ENCODE measurements at regions not wholly inside any gene's neighbourhood (a gene's known extent, or its start where the extent isn't known, plus 50 kb on each side); places are given as distances from the start of the nearest gene placed in this dataset.

DNA sequence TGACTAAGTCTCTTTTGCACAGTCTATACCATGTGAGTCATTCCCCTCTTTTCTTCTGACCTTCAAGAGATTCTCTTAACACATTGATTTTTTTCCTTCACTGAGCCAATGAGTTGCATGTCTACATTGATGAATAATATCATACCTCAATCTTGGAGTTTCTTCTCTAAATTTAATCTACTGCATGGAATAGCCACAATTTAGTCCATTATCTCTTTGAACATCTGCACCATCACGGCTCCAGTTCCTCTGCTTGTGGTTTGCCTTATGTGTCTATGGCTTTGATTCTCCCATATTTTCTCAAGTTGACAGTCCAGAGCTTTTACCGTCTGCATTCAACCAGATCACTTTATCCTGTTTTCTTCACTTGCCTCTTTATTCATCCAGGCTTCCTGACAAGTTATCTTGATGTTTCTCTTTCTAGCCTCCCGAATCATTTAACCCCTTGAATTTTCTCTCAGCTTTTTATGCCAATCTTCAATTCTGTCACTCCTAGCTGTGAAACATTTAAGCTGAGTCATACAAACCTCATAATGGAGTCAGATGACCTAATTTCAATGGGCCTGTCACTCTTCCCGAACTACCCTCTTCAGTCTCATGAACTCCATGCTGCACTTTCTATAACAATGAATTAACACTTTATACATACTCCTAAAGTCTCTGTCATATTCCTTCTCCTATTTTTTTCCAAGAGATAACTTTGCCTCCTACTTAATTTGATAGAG, 222.3 kb downstream of the CPE start (continued):
- TF ChIP-seq, protein P1, sequence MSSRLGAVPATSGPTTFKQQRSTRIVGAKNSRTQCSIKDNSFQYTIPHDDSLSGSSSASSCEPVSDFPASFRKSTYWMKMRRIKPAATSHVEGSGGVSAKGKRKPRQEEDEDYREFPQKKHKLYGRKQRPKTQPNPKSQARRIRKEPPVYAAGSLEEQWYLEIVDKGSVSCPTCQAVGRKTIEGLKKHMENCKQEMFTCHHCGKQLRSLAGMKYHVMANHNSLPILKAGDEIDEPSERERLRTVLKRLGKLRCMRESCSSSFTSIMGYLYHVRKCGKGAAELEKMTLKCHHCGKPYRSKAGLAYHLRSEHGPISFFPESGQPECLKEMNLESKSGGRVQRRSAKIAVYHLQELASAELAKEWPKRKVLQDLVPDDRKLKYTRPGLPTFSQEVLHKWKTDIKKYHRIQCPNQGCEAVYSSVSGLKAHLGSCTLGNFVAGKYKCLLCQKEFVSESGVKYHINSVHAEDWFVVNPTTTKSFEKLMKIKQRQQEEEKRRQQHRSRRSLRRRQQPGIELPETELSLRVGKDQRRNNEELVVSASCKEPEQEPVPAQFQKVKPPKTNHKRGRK (CRISPR knock-in tag; IDR thresholded peaks at IDR 0.05; ENCODE audit: borderline replicate concordance) = no peak
- TF ChIP-seq, protein P2, sequence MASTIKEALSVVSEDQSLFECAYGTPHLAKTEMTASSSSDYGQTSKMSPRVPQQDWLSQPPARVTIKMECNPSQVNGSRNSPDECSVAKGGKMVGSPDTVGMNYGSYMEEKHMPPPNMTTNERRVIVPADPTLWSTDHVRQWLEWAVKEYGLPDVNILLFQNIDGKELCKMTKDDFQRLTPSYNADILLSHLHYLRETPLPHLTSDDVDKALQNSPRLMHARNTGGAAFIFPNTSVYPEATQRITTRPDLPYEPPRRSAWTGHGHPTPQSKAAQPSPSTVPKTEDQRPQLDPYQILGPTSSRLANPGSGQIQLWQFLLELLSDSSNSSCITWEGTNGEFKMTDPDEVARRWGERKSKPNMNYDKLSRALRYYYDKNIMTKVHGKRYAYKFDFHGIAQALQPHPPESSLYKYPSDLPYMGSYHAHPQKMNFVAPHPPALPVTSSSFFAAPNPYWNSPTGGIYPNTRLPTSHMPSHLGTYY (CRISPR knock-in tag; IDR thresholded peaks at IDR 0.05) = no peak
- TF ChIP-seq ZNF232 (CRISPR knock-in tag; IDR thresholded peaks at IDR 0.05) (no peak), ZNF396 (CRISPR knock-in tag; IDR thresholded peaks at IDR 0.05; ENCODE audit: borderline replicate concordance) (no peak), RELA (CRISPR knock-in tag; IDR thresholded peaks at IDR 0.05; ENCODE audit: borderline replicate concordance) (no peak), JUN (CRISPR knock-in tag; IDR thresholded peaks at IDR 0.05) (no peak), ZNF121 (CRISPR knock-in tag; IDR thresholded peaks at IDR 0.05) (no peak)
- TF ChIP-seq, protein P3, sequence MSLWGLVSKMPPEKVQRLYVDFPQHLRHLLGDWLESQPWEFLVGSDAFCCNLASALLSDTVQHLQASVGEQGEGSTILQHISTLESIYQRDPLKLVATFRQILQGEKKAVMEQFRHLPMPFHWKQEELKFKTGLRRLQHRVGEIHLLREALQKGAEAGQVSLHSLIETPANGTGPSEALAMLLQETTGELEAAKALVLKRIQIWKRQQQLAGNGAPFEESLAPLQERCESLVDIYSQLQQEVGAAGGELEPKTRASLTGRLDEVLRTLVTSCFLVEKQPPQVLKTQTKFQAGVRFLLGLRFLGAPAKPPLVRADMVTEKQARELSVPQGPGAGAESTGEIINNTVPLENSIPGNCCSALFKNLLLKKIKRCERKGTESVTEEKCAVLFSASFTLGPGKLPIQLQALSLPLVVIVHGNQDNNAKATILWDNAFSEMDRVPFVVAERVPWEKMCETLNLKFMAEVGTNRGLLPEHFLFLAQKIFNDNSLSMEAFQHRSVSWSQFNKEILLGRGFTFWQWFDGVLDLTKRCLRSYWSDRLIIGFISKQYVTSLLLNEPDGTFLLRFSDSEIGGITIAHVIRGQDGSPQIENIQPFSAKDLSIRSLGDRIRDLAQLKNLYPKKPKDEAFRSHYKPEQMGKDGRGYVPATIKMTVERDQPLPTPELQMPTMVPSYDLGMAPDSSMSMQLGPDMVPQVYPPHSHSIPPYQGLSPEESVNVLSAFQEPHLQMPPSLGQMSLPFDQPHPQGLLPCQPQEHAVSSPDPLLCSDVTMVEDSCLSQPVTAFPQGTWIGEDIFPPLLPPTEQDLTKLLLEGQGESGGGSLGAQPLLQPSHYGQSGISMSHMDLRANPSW (CRISPR knock-in tag; conservative IDR thresholded peaks at IDR 0.05; ENCODE audit: low read depth) = no peak
- TF ChIP-seq, protein P4, sequence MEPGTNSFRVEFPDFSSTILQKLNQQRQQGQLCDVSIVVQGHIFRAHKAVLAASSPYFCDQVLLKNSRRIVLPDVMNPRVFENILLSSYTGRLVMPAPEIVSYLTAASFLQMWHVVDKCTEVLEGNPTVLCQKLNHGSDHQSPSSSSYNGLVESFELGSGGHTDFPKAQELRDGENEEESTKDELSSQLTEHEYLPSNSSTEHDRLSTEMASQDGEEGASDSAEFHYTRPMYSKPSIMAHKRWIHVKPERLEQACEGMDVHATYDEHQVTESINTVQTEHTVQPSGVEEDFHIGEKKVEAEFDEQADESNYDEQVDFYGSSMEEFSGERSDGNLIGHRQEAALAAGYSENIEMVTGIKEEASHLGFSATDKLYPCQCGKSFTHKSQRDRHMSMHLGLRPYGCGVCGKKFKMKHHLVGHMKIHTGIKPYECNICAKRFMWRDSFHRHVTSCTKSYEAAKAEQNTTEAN (CRISPR knock-in tag; IDR thresholded peaks at IDR 0.05) = no peak
- TF ChIP-seq, protein P5, sequence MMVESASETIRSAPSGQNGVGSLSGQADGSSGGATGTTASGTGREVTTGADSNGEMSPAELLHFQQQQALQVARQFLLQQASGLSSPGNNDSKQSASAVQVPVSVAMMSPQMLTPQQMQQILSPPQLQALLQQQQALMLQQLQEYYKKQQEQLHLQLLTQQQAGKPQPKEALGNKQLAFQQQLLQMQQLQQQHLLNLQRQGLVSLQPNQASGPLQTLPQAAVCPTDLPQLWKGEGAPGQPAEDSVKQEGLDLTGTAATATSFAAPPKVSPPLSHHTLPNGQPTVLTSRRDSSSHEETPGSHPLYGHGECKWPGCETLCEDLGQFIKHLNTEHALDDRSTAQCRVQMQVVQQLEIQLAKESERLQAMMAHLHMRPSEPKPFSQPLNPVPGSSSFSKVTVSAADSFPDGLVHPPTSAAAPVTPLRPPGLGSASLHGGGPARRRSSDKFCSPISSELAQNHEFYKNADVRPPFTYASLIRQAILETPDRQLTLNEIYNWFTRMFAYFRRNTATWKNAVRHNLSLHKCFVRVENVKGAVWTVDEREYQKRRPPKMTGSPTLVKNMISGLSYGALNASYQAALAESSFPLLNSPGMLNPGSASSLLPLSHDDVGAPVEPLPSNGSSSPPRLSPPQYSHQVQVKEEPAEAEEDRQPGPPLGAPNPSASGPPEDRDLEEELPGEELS (CRISPR knock-in tag; IDR thresholded peaks at IDR 0.05) = no peak

DNA sequence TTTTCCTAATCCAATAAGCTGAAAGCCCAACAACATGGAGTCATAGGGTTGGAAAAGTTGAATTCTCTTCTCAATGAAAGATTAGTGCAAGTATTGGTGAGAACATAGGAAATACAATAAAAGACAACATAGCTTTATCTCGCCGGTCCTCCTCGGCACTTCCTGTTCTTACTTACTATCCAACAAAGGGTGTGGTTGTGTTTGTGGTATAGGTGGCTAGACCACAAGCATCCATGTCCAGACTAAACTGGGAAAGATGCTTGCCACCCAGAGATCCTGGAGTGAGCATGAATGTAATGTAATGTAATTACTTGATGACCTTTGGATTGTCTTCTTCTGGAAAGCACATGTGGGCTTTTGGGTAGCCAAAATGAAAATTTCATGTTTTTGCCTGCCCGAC, 223.8 kb downstream of the CPE start:
- DNase-seq (ENCODE audit: low spot score) = no peak
- ATAC-seq = no peak
- no peaks in the 10 kb centered on the region for H3K36me3 Mint-ChIP-seq
- TF ChIP-seq, protein P6, sequence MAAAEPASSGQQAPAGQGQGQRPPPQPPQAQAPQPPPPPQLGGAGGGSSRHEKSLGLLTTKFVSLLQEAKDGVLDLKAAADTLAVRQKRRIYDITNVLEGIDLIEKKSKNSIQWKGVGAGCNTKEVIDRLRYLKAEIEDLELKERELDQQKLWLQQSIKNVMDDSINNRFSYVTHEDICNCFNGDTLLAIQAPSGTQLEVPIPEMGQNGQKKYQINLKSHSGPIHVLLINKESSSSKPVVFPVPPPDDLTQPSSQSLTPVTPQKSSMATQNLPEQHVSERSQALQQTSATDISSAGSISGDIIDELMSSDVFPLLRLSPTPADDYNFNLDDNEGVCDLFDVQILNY (CRISPR knock-in tag; IDR thresholded peaks at IDR 0.05) = no peak
- TF ChIP-seq KAT7 (CRISPR knock-in tag; IDR thresholded peaks at IDR 0.05; ENCODE audit: borderline replicate concordance) (no peak), TEAD1 (CRISPR knock-in tag; IDR thresholded peaks at IDR 0.05) (no peak), ATF1 (CRISPR knock-in tag; IDR thresholded peaks at IDR 0.05) (no peak)
- TF ChIP-seq, protein P7, sequence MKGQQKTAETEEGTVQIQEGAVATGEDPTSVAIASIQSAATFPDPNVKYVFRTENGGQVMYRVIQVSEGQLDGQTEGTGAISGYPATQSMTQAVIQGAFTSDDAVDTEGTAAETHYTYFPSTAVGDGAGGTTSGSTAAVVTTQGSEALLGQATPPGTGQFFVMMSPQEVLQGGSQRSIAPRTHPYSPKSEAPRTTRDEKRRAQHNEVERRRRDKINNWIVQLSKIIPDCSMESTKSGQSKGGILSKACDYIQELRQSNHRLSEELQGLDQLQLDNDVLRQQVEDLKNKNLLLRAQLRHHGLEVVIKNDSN (CRISPR knock-in tag; IDR thresholded peaks at IDR 0.05) = no peak
- TF ChIP-seq, protein P8, sequence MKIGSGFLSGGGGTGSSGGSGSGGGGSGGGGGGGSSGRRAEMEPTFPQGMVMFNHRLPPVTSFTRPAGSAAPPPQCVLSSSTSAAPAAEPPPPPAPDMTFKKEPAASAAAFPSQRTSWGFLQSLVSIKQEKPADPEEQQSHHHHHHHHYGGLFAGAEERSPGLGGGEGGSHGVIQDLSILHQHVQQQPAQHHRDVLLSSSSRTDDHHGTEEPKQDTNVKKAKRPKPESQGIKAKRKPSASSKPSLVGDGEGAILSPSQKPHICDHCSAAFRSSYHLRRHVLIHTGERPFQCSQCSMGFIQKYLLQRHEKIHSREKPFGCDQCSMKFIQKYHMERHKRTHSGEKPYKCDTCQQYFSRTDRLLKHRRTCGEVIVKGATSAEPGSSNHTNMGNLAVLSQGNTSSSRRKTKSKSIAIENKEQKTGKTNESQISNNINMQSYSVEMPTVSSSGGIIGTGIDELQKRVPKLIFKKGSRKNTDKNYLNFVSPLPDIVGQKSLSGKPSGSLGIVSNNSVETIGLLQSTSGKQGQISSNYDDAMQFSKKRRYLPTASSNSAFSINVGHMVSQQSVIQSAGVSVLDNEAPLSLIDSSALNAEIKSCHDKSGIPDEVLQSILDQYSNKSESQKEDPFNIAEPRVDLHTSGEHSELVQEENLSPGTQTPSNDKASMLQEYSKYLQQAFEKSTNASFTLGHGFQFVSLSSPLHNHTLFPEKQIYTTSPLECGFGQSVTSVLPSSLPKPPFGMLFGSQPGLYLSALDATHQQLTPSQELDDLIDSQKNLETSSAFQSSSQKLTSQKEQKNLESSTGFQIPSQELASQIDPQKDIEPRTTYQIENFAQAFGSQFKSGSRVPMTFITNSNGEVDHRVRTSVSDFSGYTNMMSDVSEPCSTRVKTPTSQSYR (CRISPR knock-in tag; IDR thresholded peaks at IDR 0.05) = no peak
- TF ChIP-seq, protein P9, sequence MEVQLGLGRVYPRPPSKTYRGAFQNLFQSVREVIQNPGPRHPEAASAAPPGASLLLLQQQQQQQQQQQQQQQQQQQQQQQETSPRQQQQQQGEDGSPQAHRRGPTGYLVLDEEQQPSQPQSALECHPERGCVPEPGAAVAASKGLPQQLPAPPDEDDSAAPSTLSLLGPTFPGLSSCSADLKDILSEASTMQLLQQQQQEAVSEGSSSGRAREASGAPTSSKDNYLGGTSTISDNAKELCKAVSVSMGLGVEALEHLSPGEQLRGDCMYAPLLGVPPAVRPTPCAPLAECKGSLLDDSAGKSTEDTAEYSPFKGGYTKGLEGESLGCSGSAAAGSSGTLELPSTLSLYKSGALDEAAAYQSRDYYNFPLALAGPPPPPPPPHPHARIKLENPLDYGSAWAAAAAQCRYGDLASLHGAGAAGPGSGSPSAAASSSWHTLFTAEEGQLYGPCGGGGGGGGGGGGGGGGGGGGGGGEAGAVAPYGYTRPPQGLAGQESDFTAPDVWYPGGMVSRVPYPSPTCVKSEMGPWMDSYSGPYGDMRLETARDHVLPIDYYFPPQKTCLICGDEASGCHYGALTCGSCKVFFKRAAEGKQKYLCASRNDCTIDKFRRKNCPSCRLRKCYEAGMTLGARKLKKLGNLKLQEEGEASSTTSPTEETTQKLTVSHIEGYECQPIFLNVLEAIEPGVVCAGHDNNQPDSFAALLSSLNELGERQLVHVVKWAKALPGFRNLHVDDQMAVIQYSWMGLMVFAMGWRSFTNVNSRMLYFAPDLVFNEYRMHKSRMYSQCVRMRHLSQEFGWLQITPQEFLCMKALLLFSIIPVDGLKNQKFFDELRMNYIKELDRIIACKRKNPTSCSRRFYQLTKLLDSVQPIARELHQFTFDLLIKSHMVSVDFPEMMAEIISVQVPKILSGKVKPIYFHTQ (CRISPR knock-in tag; IDR thresholded peaks at IDR 0.05) = no peak

More for the DNA sequence above, 223.8 kb downstream of the CPE start:
- POLR2A ChIA-PET = no interaction called here
- Mint-ChIP-seq H3K9me3 (peaks cover 4% of the 10 kb centered on the region), H3K4me3 (no peak overlapping the region), H3K27me3 (ENCODE audit: low read depth) (no peaks in the 10 kb centered on the region; the same call in 1 of the 2 replicates), H3K27ac (no peak overlapping the region), H3K4me1 (no peaks in the 10 kb centered on the region)
- CTCF ChIA-PET = no interaction called here

All from WTC11 (cell line).